Breast epithelium (tissue), 4 donors: ENCODE measurements at regions not wholly inside any gene's neighbourhood (a gene's known extent, or its start where the extent isn't known, plus 50 kb on each side); places are given as distances from the start of the nearest gene placed in this dataset.

ENCODE experiments used
- DNase-seq, 2 donors: peaks; one replicate each; pipeline ENCODE4 v3.0.0-alpha.2; 2019; ENCODE audit warnings: low spot score in 2 of 2
- H3K27ac ChIP-seq, 2 donors: fragments of 200-600 bp; sonication (generic) in 1 of 2; one replicate each; pipeline ENCODE4 v1.5.1; 2016 to 2019; ENCODE audit warnings: mild to moderate bottlenecking in 1 of 2
- H3K27me3 ChIP-seq, 2 donors: fragments of 200-600 bp; sonication (generic) in 1 of 2; one replicate each; pipeline versions ENCODE4 v1.5.1 to v1.6.0; 2017 to 2019; ENCODE audit warnings: control low read depth in 1 of 2, mild to moderate bottlenecking in 1 of 2
- H3K36me3 ChIP-seq: fragments of 200-600 bp; one replicate; pipeline ENCODE4 v1.5.1; 2019
- H3K4me1 ChIP-seq, 2 donors: fragments of 200-600 bp; sonication (generic); one replicate each; pipeline ENCODE4 v1.5.1; 2016 to 2019; ENCODE audit warnings: control low read depth in 1 of 2
- H3K4me3 ChIP-seq, 3 donors: fragments of 200-600 bp; sonication (generic); 1 replicate in 2 of 3; 2 replicates in 1 of 3; pipeline ENCODE4 v1.5.1; 2016 to 2019; ENCODE audit warnings: mild to moderate bottlenecking in 3 of 3, moderate library complexity in 2 of 3
- H3K9me3 ChIP-seq, 2 donors: fragments of 200-600 bp; sonication (generic) in 1 of 2; one replicate each; pipeline ENCODE4 v1.5.1; 2016 to 2019; ENCODE audit warnings: control low read depth in 1 of 2
- POLR2A ChIP-seq: fragments of 450-650 bp; IDR thresholded peaks from one replicate; pipeline ENCODE4 v1.6.1; 2016; ENCODE audit warnings: antibody characterized with exemption, mild to moderate bottlenecking, moderate library complexity
- POLR2AphosphoS5 ChIP-seq, 3 donors: sonication (generic); formaldehyde crosslinking; IDR thresholded peaks; one replicate each; pipeline ENCODE4 v1.6.1; 2017; ENCODE audit warnings: antibody characterized with exemption in 3 of 3
- intact Hi-C: fragments of 100-400 bp; cut with DNase I; formaldehyde crosslinking; loops from one replicate; pipeline ENCODE4 v1.15.1; 2023; ENCODE audit warnings: low total_unique reads
- TF ChIP-seq, protein P1 (sequence below), 3 donors: fragments of 450-650 bp; IDR thresholded peaks; one replicate each; pipeline ENCODE4 v1.5.1; 2016 to 2017; ENCODE audit warnings: antibody characterized with exemption in 3 of 3, mild to moderate bottlenecking in 3 of 3, moderate library complexity in 3 of 3

DNA sequence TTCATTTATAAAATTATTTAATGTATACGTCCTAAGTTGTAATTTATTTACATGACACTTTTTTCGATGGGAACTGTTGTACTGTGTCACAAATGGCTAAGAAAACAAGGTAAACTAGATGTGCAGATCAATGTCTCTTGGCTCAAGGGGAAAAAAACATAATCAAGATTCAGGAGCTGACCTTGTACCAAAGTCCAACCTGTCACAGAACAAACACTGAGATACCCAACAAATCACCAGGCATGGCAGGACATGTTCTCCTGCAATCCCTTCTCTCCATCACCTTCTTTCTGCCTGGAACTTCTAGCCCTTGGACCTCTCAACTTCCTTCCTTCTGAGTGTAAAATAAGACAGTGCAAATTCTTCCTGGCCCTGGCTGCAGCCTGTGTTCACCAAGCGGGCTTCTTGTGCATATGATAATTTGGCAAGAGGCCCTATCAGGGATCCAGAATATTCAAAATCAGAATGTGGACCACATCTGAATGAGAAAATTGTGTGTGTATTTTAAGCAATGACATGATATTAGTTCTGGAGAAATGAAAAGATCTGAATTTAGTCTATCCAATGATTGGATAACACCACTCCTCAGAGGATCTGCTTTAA lies 445.9 kb downstream of the ZNF536 start:
- intact Hi-C loops: no loop called here
- Histone ChIP-seq H3K27ac (no peak overlapping the region), H3K4me1 (no peaks in the 10 kb centered on the region), H3K9me3 (no peaks in the 10 kb centered on the region), H3K36me3 (no peaks in the 10 kb centered on the region), H3K27me3 (no peaks in the 10 kb centered on the region), H3K4me3 (no peak overlapping the region)
- DNase-seq: no peak
- TF ChIP-seq POLR2A (no peak), POLR2AphosphoS5 (IDR thresholded peaks at IDR 0.05) (no peak)
- TF ChIP-seq, protein P1, sequence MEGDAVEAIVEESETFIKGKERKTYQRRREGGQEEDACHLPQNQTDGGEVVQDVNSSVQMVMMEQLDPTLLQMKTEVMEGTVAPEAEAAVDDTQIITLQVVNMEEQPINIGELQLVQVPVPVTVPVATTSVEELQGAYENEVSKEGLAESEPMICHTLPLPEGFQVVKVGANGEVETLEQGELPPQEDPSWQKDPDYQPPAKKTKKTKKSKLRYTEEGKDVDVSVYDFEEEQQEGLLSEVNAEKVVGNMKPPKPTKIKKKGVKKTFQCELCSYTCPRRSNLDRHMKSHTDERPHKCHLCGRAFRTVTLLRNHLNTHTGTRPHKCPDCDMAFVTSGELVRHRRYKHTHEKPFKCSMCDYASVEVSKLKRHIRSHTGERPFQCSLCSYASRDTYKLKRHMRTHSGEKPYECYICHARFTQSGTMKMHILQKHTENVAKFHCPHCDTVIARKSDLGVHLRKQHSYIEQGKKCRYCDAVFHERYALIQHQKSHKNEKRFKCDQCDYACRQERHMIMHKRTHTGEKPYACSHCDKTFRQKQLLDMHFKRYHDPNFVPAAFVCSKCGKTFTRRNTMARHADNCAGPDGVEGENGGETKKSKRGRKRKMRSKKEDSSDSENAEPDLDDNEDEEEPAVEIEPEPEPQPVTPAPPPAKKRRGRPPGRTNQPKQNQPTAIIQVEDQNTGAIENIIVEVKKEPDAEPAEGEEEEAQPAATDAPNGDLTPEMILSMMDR (IDR thresholded peaks at IDR 0.05): no peak

DNA sequence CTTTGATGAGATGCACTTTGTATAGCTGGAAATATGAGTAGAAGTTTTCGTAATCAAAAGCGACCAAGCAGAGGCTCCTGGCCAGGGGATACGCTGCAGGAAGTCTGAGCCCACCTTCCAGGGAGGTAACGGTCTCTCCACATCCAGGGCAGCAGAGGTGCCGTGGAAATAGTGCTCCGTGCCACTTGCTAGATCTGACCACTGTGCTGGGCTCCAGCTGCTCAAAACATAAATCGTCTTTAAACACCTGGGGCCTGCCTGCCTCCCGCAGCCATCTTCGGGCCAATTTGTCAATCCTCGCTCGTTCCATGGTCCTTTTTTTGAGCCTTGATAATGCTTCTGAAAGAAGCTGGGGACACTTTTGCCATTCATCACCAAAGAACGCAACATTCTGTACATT lies 445.0 kb downstream of the ZNF536 start:
- intact Hi-C loops: no loop called here
- Histone ChIP-seq H3K4me3 (no peak overlapping the region), H3K27me3 (no peaks in the 10 kb centered on the region), H3K9me3 (no peaks in the 10 kb centered on the region), H3K4me1 (no peaks in the 10 kb centered on the region), H3K27ac (no peak overlapping the region), H3K36me3 (no peaks in the 10 kb centered on the region)
- TF ChIP-seq POLR2AphosphoS5 (IDR thresholded peaks at IDR 0.05): no peak
- TF ChIP-seq, protein P1 (IDR thresholded peaks at IDR 0.05): no peak
- TF ChIP-seq POLR2A: no peak
- no peak for DNase-seq

DNA sequence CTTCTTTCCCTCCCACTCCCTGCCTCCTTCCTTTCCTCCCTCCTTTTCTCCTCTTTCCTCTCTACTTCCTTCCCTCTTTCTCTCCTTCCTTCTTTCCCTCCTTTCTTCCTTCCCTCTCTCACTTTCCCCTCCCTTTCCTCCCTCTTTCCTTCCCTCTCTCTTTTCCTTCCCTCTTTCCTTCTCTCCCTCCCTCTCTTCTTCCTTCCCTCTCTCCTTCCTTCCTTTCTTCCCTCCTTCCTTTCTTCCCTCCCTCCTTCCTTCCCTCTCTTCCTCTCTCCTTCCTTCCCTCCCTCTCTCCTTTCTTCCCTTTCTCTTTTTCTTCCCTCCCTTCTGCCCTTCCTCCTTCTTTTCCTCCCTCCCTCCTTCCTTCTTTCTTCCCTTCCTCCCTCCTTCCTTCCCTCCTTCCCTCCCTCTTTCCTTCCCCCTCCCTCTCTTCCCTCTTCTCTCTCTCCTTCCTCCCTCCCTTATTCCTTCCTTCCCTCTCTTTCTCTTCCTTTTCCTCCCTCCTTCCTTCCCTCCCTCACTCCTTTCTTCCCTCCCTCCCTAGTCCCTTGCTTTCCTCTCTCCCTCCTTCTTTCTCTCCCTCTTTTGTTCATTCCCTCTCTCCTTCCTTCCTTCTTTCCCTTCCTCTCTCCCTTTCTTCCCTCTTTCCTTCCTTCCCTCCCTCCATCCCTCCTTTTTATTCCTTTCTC lies 443.9 kb downstream of the ZNF536 start:
- no peaks in the 10 kb centered on the region for H3K36me3 ChIP-seq

DNA sequence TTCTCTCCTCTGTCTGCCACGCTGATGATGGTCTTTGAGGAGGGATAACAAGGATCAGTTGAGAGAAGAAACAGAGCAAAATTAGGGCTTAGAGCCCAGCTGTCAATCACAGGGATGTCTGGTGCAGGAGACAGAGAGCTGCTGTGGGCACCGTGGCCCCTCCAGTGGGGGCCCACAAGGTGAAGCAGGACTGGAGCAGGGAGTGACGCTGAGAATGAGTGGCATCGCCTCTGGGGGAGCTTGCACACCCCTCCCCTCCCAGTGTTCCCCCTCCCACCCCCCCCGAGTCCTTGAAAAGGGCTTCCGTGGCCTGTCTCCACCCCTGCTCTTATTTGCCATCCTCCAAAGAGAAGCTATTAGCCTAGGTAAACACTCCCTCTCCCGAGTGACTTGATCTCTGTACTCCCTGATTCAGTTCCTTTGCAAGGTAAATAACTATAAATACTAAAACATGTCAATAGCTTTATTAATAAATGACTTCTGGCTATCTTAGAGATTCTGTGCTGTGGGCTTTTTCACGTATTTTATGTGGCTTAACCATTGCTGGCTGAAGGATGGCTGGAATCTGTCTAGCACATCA lies 440.0 kb downstream of the ZNF536 start:
- DNase-seq: no peak
- Histone ChIP-seq H3K4me3 (no peak overlapping the region), H3K9me3 (peaks cover 0 to 4% of the 10 kb centered on the region in 2 donors), H3K27me3 (no peaks in the 10 kb centered on the region), H3K36me3 (no peaks in the 10 kb centered on the region), H3K27ac (no peak overlapping the region), H3K4me1 (no peaks in the 10 kb centered on the region)
- intact Hi-C loops: no loop called here
- TF ChIP-seq POLR2A (no peak), POLR2AphosphoS5 (IDR thresholded peaks at IDR 0.05) (no peak)
- TF ChIP-seq, protein P1 (IDR thresholded peaks at IDR 0.05): no peak

More for the DNA sequence above, 443.9 kb downstream of the ZNF536 start:
- Histone ChIP-seq H3K27ac (no peak overlapping the region), H3K9me3 (no peaks in the 10 kb centered on the region), H3K4me1 (no peaks in the 10 kb centered on the region), H3K27me3 (no peaks in the 10 kb centered on the region), H3K4me3 (no peak overlapping the region)
- intact Hi-C loops: no loop called here
- no peak for TF ChIP-seq POLR2AphosphoS5 (IDR thresholded peaks at IDR 0.05)
- TF ChIP-seq, protein P1 (IDR thresholded peaks at IDR 0.05): no peak
- TF ChIP-seq POLR2A: no peak
- DNase-seq: no peak
